ENCODE measurements at regions not wholly inside any gene's neighbourhood (a gene's known extent, or its start where the extent isn't known, plus 50 kb on each side); places are given as distances from the start of the nearest gene placed in this dataset.

DNA sequence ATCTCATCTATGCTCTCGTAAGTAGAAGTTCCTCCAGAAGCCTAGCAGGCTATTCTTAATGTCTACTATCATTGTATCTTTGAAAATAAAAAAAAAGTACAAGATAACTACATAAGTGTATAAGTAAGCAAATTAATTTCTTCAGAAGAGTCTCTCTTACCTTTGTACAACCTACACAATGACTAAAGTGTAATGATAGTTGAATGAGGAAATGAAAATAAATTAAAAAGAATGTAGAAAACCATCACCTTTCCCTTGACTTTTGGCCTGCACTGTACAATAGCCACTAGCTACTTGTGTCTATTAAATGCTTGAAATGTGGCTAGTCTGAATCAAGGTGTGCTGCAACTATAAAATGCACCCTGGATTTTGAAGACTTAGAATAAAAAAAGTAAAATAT lies 229.9 kb upstream of the FOXN3 start:
- H3K4me3 ChIP-seq, result no peak overlapping the region
- H3K36me3 ChIP-seq, result no peaks in the 10 kb centered on the region
- no peak for TF ChIP-seq POLR2A (IDR thresholded peaks at IDR 0.05)
- TF ChIP-seq POLR2AphosphoS5 (IDR thresholded peaks at IDR 0.05), result no peak
- TF ChIP-seq, protein P1, sequence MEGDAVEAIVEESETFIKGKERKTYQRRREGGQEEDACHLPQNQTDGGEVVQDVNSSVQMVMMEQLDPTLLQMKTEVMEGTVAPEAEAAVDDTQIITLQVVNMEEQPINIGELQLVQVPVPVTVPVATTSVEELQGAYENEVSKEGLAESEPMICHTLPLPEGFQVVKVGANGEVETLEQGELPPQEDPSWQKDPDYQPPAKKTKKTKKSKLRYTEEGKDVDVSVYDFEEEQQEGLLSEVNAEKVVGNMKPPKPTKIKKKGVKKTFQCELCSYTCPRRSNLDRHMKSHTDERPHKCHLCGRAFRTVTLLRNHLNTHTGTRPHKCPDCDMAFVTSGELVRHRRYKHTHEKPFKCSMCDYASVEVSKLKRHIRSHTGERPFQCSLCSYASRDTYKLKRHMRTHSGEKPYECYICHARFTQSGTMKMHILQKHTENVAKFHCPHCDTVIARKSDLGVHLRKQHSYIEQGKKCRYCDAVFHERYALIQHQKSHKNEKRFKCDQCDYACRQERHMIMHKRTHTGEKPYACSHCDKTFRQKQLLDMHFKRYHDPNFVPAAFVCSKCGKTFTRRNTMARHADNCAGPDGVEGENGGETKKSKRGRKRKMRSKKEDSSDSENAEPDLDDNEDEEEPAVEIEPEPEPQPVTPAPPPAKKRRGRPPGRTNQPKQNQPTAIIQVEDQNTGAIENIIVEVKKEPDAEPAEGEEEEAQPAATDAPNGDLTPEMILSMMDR (IDR thresholded peaks at IDR 0.05), result no peak
- no peaks in the 10 kb centered on the region for H3K4me1 ChIP-seq (replicated peaks)
- no peak overlapping the region for H3K27ac ChIP-seq
- DNase-seq (ENCODE audit: low spot score), result no peak
- no peaks in the 10 kb centered on the region for H3K9me3 ChIP-seq
- 96% methylated on average over 1 of the region's 1 CpG for WGBS
- no peaks in the 10 kb centered on the region for H3K27me3 ChIP-seq (replicated peaks; ENCODE audit: insufficient read depth)
- intact Hi-C loops (cut with DNase I), result no loop called here

DNA sequence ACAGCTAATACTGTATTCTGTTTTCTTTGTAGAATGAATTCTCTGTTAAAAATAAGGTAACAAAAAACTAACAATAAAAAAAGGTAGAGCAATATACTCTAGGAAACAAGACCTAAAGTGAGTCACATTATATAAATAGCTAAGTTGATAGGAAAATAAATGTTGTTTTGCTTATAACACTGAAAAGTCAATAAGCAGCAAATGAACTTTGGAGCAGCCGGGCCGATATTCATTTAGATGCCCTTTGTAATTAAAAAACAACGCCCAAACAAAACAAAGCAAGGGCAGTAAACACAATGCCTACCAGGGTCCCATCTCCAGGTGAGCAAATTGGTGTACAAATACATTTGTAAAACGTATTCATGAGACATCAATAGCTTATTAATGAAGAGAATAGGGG lies 227.6 kb upstream of the FOXN3 start:
- H3K9me3 ChIP-seq, result no peaks in the 10 kb centered on the region
- no peak for DNase-seq (ENCODE audit: low spot score)
- WGBS, result 79% methylated on average over 4 of the region's 4 CpGs
- no peaks in the 10 kb centered on the region for H3K36me3 ChIP-seq
- H3K4me1 ChIP-seq (replicated peaks), result no peaks in the 10 kb centered on the region
- TF ChIP-seq POLR2A (IDR thresholded peaks at IDR 0.05) (no peak), POLR2AphosphoS5 (IDR thresholded peaks at IDR 0.05) (no peak)
- TF ChIP-seq, protein P1 (IDR thresholded peaks at IDR 0.05), result no peak
- no peak overlapping the region for H3K27ac ChIP-seq
- no peak overlapping the region for H3K4me3 ChIP-seq
- H3K27me3 ChIP-seq (replicated peaks; ENCODE audit: insufficient read depth), result no peaks in the 10 kb centered on the region
- intact Hi-C loops (cut with DNase I), result no loop called here

DNA sequence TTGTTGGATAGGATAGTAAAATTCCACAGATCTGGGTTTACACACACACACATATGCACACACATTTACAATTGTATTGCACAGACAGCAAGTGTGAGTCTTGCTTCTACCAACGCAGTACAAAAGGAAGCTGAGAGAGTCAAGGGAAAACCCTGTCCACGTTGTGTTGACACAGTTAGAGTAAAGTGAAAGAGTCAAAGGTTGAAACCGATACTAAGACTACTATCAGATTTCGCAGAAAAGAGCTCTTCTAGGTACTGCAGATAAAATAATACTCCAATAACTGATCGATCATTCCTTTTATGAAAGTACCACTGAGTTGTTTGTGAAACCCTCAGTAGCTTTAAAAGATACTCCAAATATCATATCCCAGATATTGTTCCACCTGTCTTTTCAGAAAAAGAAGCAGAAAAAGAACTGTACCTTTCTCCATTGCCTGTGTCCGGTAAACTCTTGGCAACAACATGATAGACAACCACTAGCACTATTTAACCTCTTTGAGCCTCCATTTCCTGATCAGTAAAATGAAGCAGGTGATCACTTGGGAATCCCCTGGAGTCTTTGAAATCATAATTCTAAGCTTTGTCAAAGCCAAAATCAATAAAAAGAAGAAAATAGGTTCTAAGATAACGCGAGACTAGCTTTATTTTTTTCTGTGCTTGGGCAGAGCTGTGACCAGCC lies 224.6 kb upstream of the FOXN3 start:
- 70% methylated on average over 8 of the region's 8 CpGs for WGBS
- no peaks in the 10 kb centered on the region for H3K4me1 ChIP-seq (replicated peaks)
- H3K27ac ChIP-seq, result no peak overlapping the region
- TF ChIP-seq, protein P1 (IDR thresholded peaks at IDR 0.05), result no peak
- TF ChIP-seq POLR2A (IDR thresholded peaks at IDR 0.05) (no peak), POLR2AphosphoS5 (IDR thresholded peaks at IDR 0.05) (no peak)
- H3K27me3 ChIP-seq (replicated peaks; ENCODE audit: insufficient read depth), result no peaks in the 10 kb centered on the region
- intact Hi-C loops (cut with DNase I), result no loop called here
- no peak for DNase-seq (ENCODE audit: low spot score)
- no peaks in the 10 kb centered on the region for H3K9me3 ChIP-seq
- H3K4me3 ChIP-seq, result no peak overlapping the region
- no peaks in the 10 kb centered on the region for H3K36me3 ChIP-seq

DNA sequence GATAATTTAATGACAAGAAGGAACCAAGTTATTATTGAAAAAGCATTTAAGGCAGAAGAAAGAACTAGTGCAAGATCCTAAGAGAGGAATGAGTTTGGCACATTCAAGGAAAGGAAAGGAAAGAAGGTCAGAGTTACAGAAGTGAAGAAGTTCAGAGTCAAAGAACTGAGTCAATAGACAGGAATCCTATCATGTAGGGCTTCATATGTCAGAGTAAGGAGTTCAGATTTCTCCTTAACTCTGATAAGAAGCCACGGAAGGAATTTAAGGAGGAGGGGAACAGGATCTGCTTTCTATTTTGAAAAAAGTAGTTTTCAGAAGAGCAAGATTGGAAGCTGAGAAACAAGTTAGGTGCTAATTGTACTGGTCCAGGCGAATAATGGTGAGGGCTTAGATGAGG lies 223.1 kb upstream of the FOXN3 start:
- H3K9me3 ChIP-seq, result no peaks in the 10 kb centered on the region
- no peak for TF ChIP-seq POLR2AphosphoS5 (IDR thresholded peaks at IDR 0.05)
- TF ChIP-seq, protein P1 (IDR thresholded peaks at IDR 0.05), result no peak
- no peak for TF ChIP-seq POLR2A (IDR thresholded peaks at IDR 0.05)
- H3K27me3 ChIP-seq (replicated peaks; ENCODE audit: insufficient read depth), result no peaks in the 10 kb centered on the region
- WGBS, result 85% methylated on average over 2 of the region's 2 CpGs
- intact Hi-C loops (cut with DNase I), result no loop called here
- no peak overlapping the region for H3K27ac ChIP-seq
- no peaks in the 10 kb centered on the region for H3K36me3 ChIP-seq
- DNase-seq (ENCODE audit: low spot score), result no peak
- no peaks in the 10 kb centered on the region for H3K4me1 ChIP-seq (replicated peaks)
- H3K4me3 ChIP-seq, result no peak overlapping the region

DNA sequence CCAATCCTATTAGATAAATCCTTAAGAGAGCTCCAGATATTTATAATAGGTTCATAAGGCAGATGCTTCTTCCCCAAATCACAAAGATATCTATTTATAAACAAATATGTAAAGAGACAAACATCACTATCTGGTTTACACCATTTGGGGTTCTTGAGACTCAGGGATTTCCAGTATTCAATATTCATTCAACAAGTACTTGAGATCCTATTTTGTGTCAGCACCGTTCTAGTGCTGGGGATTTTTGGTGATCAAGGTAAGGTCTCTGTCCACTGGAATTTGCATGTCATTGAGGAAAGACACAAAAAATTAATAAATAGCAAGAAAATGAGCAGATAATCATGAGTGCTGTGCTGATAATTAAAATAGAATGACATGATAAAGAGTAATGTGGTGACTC lies 222.7 kb upstream of the FOXN3 start:
- TF ChIP-seq POLR2A (IDR thresholded peaks at IDR 0.05), result no peak
- TF ChIP-seq, protein P1 (IDR thresholded peaks at IDR 0.05), result no peak
- TF ChIP-seq POLR2AphosphoS5 (IDR thresholded peaks at IDR 0.05), result no peak
- Histone ChIP-seq H3K4me3 (no peak overlapping the region), H3K27me3 (replicated peaks; ENCODE audit: insufficient read depth) (no peaks in the 10 kb centered on the region), H3K9me3 (no peaks in the 10 kb centered on the region), H3K4me1 (replicated peaks) (no peaks in the 10 kb centered on the region), H3K36me3 (no peaks in the 10 kb centered on the region), H3K27ac (no peak overlapping the region)
- WGBS, result 97% methylated on average over 1 of the region's 1 CpG
- intact Hi-C loops (cut with DNase I), result no loop called here
- DNase-seq (ENCODE audit: low spot score), result no peak
